Nephron progenitor cell (in vitro differentiated cells): ENCODE measurements at regions not wholly inside any gene's neighbourhood (a gene's known extent, or its start where the extent isn't known, plus 50 kb on each side); places are given as distances from the start of the nearest gene placed in this dataset.
"Not testable (repeated sequence)": the region's sequence is repeated elsewhere in the genome, so short reads cannot be mapped to it uniquely, and the experiment has no call there.

ENCODE experiments used
- DNase-seq: peaks from one replicate; pipeline ENCODE4 v3.0.0; 2021
- H3K27ac Mint-ChIP-seq: 2 replicates; pipeline ENCODE4 v1.8.0; 2021; ENCODE audit warnings: mild to moderate bottlenecking, moderate library complexity, mixed read lengths
- H3K27me3 Mint-ChIP-seq: 2 replicates; pipeline ENCODE4 v1.8.0; 2021; ENCODE audit warnings: mild to moderate bottlenecking, low read depth, mixed read lengths; ENCODE audit not compliant: poor library complexity
- H3K36me3 Mint-ChIP-seq: 2 replicates; pipeline ENCODE4 v1.8.0; 2021; ENCODE audit warnings: low read depth, mixed read lengths
- H3K4me1 Mint-ChIP-seq: 2 replicates; pipeline ENCODE4 v1.8.0; 2021; ENCODE audit warnings: mixed read lengths
- H3K4me3 Mint-ChIP-seq: 2 replicates; pipeline ENCODE4 v1.8.0; 2021; ENCODE audit warnings: mild to moderate bottlenecking, moderate library complexity, mixed read lengths
- H3K9me3 Mint-ChIP-seq: 2 replicates; pipeline ENCODE4 v1.8.0; 2021; ENCODE audit warnings: mild to moderate bottlenecking, moderate library complexity, mixed read lengths
- TF ChIP-seq, protein P1 (sequence below): fragments of 200-600 bp; sonication (generic); IDR thresholded peaks from 2 replicates; pipeline ENCODE4 v1.5.0; 2021; ENCODE audit warnings: antibody characterized with exemption

DNA sequence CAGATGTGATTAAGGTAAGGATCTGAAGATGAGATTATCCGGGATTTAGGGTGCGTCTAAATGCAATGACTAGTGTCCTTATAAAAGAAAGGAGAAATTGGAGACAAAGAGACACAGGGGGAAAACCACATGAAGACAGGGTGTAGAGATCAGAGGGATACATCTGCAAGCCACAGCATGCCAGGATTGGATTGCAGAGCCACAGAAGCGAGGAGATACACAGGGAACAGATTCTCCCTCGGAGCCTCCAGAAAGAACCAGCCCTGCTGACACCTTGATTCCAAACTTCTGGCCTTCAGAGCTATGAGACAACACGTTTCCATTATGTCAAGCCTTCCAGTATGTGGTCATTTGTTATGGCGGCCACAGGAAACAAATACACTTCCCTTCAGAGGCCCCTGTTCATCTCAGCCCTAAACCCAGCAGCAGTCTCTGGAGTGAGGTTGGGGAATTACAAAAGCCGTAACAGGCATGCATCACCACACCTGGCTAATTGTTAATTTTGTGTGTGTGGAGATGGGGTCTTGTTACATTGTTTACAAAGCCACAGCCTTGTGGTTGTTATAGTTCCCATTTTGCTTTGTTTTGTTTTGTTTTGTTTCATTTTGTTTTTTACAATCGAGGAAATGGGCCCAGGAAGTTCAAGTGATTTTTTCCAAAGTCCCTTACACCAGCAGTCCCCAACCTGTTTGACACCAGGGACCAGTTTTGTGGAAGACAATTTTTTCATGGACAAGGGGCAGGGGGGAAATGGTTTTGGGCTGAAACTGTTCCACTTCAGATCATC, 51.6 kb upstream of the LYRM9 start:
- H3K4me3 Mint-ChIP-seq, result no peak overlapping the region
- H3K4me1 Mint-ChIP-seq, result peaks cover 10% of the 10 kb centered on the region
- H3K27ac Mint-ChIP-seq, result no peak overlapping the region
- TF ChIP-seq, protein P1, sequence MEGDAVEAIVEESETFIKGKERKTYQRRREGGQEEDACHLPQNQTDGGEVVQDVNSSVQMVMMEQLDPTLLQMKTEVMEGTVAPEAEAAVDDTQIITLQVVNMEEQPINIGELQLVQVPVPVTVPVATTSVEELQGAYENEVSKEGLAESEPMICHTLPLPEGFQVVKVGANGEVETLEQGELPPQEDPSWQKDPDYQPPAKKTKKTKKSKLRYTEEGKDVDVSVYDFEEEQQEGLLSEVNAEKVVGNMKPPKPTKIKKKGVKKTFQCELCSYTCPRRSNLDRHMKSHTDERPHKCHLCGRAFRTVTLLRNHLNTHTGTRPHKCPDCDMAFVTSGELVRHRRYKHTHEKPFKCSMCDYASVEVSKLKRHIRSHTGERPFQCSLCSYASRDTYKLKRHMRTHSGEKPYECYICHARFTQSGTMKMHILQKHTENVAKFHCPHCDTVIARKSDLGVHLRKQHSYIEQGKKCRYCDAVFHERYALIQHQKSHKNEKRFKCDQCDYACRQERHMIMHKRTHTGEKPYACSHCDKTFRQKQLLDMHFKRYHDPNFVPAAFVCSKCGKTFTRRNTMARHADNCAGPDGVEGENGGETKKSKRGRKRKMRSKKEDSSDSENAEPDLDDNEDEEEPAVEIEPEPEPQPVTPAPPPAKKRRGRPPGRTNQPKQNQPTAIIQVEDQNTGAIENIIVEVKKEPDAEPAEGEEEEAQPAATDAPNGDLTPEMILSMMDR, result no peak
- no peaks in the 10 kb centered on the region for H3K9me3 Mint-ChIP-seq
- no peaks in the 10 kb centered on the region for H3K36me3 Mint-ChIP-seq
- H3K27me3 Mint-ChIP-seq, result peaks cover 24% of the 10 kb centered on the region
- no peak for DNase-seq

DNA sequence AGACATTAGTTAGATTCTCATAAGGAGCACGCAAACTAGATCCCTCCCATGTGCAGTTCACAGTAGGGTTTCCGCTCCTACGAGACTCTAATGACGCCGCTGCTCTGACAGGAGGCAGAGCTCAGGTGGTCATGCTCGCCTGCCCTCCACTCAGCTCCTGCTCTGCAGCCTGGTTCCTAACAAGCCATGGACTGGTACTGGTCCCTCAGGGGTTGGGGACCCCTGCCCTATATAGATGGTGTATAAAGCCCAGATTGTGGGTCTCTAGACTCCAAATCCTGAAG, 52.1 kb upstream of the LYRM9 start:
- Mint-ChIP-seq H3K27ac (no peak overlapping the region), H3K4me1 (peaks cover 10% of the 10 kb centered on the region), H3K36me3 (no peaks in the 10 kb centered on the region), H3K27me3 (peaks cover 22% of the 10 kb centered on the region), H3K4me3 (no peak overlapping the region), H3K9me3 (no peaks in the 10 kb centered on the region)
- no peak for DNase-seq
- TF ChIP-seq, protein P1, result no peak

DNA sequence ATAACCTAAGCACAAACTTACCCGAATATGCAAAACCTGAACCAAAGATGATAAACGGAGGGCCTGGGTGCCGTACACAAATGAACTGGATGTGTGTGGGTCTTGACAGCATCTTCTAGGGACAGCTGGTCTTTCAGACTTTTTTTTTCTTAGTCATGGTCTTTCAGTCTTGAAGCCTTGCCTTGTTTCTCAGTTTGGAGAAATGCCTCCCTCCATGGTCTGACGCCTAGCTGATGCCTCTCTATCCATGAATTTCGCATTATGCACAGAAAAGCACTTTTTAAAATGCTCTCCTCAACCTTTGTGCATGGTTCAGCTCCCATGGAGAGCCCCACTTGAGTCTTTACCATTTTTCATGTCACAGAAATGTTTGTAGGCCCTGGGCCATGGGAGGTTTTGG, 52.8 kb upstream of the LYRM9 start:
- H3K27me3 Mint-ChIP-seq, result peaks cover 21% of the 10 kb centered on the region
- no peaks in the 10 kb centered on the region for H3K9me3 Mint-ChIP-seq
- DNase-seq, result no peak
- H3K36me3 Mint-ChIP-seq, result no peaks in the 10 kb centered on the region
- TF ChIP-seq, protein P1, result no peak
- H3K4me3 Mint-ChIP-seq, result no peak overlapping the region
- H3K27ac Mint-ChIP-seq, result no peak overlapping the region
- H3K4me1 Mint-ChIP-seq, result peaks cover 13% of the 10 kb centered on the region

DNA sequence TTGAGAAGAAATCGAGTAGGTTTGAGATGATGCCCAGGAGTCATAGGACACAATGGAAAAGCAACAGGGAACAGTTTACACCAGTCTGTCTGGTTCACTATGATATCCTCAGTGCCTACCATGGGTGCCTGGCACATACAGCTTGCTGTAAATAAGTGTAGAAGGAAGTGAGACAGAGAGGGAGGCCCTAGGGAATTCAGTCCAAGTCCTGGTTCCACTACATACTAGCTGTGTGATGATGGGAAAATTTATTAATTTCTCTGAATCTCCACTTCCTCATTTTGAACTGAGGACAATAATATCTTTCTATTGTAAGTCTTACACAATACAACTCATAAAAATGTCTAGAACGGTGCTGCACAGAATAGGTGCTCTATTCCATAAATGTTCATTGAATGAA, 53.3 kb upstream of the LYRM9 start:
- Mint-ChIP-seq H3K36me3 (no peaks in the 10 kb centered on the region), H3K27me3 (peaks cover 21% of the 10 kb centered on the region), H3K4me1 (peaks cover 18% of the 10 kb centered on the region), H3K4me3 (no peak overlapping the region), H3K27ac (no peak overlapping the region), H3K9me3 (no peaks in the 10 kb centered on the region)
- DNase-seq, result no peak
- TF ChIP-seq, protein P1, result no peak

DNA sequence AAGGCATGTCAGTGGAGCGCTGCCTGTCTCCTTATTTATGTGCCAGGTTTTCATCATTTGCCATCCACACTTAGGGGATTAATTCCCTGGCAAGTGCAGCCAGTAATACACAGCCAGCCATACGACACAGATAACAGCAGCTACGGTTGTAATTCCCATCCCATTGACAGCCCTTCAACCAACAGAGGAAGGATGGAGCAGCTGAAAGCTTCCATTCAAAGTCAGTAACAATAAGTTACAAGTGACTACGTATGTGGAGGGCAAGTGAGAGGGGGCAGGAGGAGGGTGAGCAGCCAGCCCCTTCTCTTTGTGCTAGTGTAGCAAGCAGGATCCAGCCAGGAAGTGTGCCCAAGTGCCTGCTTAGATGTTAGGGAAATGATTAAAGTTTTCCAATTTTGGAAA, 53.8 kb upstream of the LYRM9 start:
- peaks cover 23% of the 10 kb centered on the region for H3K4me1 Mint-ChIP-seq
- no peak for DNase-seq
- TF ChIP-seq, protein P1, result no peak
- H3K27ac Mint-ChIP-seq, result no peak overlapping the region
- no peak overlapping the region for H3K4me3 Mint-ChIP-seq
- H3K9me3 Mint-ChIP-seq, result no peaks in the 10 kb centered on the region
- H3K36me3 Mint-ChIP-seq, result no peaks in the 10 kb centered on the region
- peaks cover 16% of the 10 kb centered on the region for H3K27me3 Mint-ChIP-seq

DNA sequence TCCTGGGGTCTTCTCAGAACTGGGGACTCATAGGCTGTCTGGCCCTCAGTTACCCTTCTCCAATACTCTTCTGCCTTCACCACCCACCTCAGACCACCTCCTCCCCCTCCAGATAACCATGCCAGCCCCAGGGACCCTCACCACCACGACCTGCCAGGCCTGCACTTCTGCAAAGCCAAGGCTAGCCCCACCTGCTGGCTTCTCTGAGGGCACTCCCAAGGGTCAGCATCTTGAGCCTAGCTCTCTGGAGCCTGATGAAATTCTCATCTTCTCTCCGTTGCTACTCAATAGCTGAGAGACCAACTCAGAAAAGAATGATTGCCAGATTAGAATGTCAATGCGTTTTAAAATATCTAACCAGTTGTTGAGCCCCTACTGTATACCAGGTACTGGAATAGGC, 56.1 kb upstream of the LYRM9 start:
- DNase-seq, result no peak
- H3K4me1 Mint-ChIP-seq, result peaks cover 37% of the 10 kb centered on the region
- H3K4me3 Mint-ChIP-seq, result no peak overlapping the region
- no peaks in the 10 kb centered on the region for H3K9me3 Mint-ChIP-seq
- H3K36me3 Mint-ChIP-seq, result no peaks in the 10 kb centered on the region
- TF ChIP-seq, protein P1, result no peak
- peaks cover 18% of the 10 kb centered on the region for H3K27me3 Mint-ChIP-seq
- H3K27ac Mint-ChIP-seq, result no peak overlapping the region

DNA sequence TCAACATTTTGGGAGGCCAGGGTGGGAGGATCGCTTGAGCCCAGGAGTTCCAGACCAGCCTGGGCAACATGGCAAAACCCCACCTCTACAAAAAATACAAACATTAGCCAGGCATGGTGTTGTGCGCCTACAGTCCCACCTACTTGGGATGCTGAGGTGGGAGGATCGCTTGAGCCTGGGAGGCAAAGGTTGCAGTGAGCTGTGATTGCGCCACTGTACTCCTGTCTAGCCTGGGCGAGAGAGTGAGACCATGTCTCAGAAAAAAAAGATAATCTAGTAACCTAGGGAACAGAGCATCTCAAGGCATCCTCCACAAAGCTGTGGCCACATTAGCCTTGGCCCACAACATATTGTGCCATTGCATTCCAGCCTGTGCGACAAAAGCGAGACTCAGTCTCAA, 57.1 kb upstream of the LYRM9 start:
- Mint-ChIP-seq H3K27me3 (peaks cover 18% of the 10 kb centered on the region), H3K4me1 (peaks cover 39% of the 10 kb centered on the region)
- H3K9me3 Mint-ChIP-seq, H3K36me3 Mint-ChIP-seq, H3K27ac Mint-ChIP-seq, DNase-seq, H3K4me3 Mint-ChIP-seq: not testable (repeated sequence)
